Pancreas (tissue), 10 donors: ENCODE measurements at regions not wholly inside any gene's neighbourhood (a gene's known extent, or its start where the extent isn't known, plus 50 kb on each side); places are given as distances from the start of the nearest gene placed in this dataset.
"Not testable (repeated sequence)": the region's sequence is repeated elsewhere in the genome, so short reads cannot be mapped to it uniquely, and the experiment has no call there.

ENCODE experiments used
- ATAC-seq, 4 donors: fragments of 200-7000 bp; cut with Tn5 transposase; one replicate each; pipeline versions ENCODE4 v1.8.0 to v1.9.1; 2020; ENCODE audit warnings: mild to moderate bottlenecking in 4 of 4, moderate library complexity in 4 of 4
- DNase-seq, 6 donors: peaks; one replicate each; pipeline ENCODE4 v3.0.0-alpha.2; 2020
- FAIRE-seq: peaks from 2 replicates; lab custom pipeline; 2012; peaks lifted over from hg19 to GRCh38; lab: Jason Lieb, UNC
- H3K27ac ChIP-seq, 4 donors: fragments of 200-600 bp; sonication (generic); 1 replicate in 3 of 4; 2 replicates in 1 of 4; pipeline versions ENCODE4 v1.5.0 to v1.8.0; 2020
- H3K27me3 ChIP-seq, 4 donors: fragments of 200-600 bp; one replicate each; pipeline ENCODE4 v1.8.0; 2021
- H3K36me3 ChIP-seq, 3 donors: fragments of 200-600 bp; sonication (generic) in 1 of 3; one replicate each; pipeline versions ENCODE4 v1.5.0 to v1.8.0; 2020 to 2021
- H3K4me1 ChIP-seq, 3 donors: fragments of 200-600 bp; one replicate each; pipeline ENCODE4 v1.8.0; 2021
- H3K4me3 ChIP-seq, 4 donors: fragments of 200-600 bp; sonication (generic) in 2 of 4; one replicate each; pipeline versions ENCODE4 v1.5.0 to v1.8.0; 2020 to 2021
- H3K9me3 ChIP-seq, 4 donors: fragments of 200-600 bp; one replicate each; pipeline ENCODE4 v1.8.0; 2021
- WGBS, 2 donors: extraction: QIAGEN DNeasy Blood & Tissue Kit; methylation state at CpG; one replicate each; pipeline ENCODE4 v1.1.7; 2013; 5-methylcytosine and 5-hydroxymethylcytosine counted together
- intact Hi-C, 3 donors: fragments of 100-400 bp; cut with DNase I; formaldehyde crosslinking; loops; one replicate each; pipeline versions ENCODE4 v1.11.1 to v1.14.2; 2022
- TF ChIP-seq, protein P1 (sequence below), 4 donors: fragments of 200-600 bp; sonication (generic) in 3 of 4; IDR thresholded peaks; one replicate each; pipeline versions ENCODE4 v1.5.0 to v1.8.0; 2021; ENCODE audit warnings: antibody characterized with exemption in 4 of 4
- donor health status: healthy with polysubstance abuse.
- donor health status: DM: no; HTN: no; CAD: no; lungs with moderate emphysema.
- donor health status: DM: no; HTN: no; CAD: no.
- donor health status: control.
- donor health status: control.
- donor health status: Bipolar disorder and iron deficiency.
- donor health status: DM: yes; HTN: yes; CAD: no.
- donor health status: DM: no; HTN: no; CAD: no.
- donor health status: DM: no; HTN: no; CAD: no.
- donor health status: DM: yes; HTN: yes; CAD: no.

GRCh38 chr5:28807195-28807729 lies 1768.9 kb upstream of the CDH9 start:
- Histone ChIP-seq H3K4me3 (no peak overlapping the region), H3K9me3 (no peaks in the 10 kb centered on the region), H3K4me1 (no peaks in the 10 kb centered on the region), H3K27ac (no peak overlapping the region), H3K27me3 (no peaks in the 10 kb centered on the region), H3K36me3 (no peaks in the 10 kb centered on the region)
- 4 to 8% methylated on average over 2 of the region's 2 CpGs for WGBS, 2 donors
- ATAC-seq (no peak), FAIRE-seq (no peak), DNase-seq (no peak)
- intact Hi-C loops = no loop called here
- TF ChIP-seq, protein P1, sequence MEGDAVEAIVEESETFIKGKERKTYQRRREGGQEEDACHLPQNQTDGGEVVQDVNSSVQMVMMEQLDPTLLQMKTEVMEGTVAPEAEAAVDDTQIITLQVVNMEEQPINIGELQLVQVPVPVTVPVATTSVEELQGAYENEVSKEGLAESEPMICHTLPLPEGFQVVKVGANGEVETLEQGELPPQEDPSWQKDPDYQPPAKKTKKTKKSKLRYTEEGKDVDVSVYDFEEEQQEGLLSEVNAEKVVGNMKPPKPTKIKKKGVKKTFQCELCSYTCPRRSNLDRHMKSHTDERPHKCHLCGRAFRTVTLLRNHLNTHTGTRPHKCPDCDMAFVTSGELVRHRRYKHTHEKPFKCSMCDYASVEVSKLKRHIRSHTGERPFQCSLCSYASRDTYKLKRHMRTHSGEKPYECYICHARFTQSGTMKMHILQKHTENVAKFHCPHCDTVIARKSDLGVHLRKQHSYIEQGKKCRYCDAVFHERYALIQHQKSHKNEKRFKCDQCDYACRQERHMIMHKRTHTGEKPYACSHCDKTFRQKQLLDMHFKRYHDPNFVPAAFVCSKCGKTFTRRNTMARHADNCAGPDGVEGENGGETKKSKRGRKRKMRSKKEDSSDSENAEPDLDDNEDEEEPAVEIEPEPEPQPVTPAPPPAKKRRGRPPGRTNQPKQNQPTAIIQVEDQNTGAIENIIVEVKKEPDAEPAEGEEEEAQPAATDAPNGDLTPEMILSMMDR (IDR thresholded peaks at IDR 0.05) = no peak

GRCh38 chr5:28799035-28799434 lies 1760.6 kb upstream of the CDH9 start:
- H3K9me3 ChIP-seq, H3K4me3 ChIP-seq, H3K4me1 ChIP-seq, DNase-seq, H3K36me3 ChIP-seq, FAIRE-seq, H3K27me3 ChIP-seq, intact Hi-C loops, H3K27ac ChIP-seq, ATAC-seq: not testable (repeated sequence)
- 85 to 93% methylated on average over 12 to 16 of the region's 16 CpGs for WGBS, 2 donors

- no peak for FAIRE-seq
Observed at GRCh38 chr5:28788954-28789353, 1750.6 kb upstream of the CDH9 start.

GRCh38 chr5:28780083-28780692 lies 1741.8 kb upstream of the CDH9 start:
- no peaks in the 10 kb centered on the region for H3K9me3 ChIP-seq
- 60 to 90% methylated on average over 1 of the region's 1 CpG for WGBS, 2 donors
- H3K4me1 ChIP-seq = no peaks in the 10 kb centered on the region
- TF ChIP-seq, protein P1 (IDR thresholded peaks at IDR 0.05) = no peak
- no peaks in the 10 kb centered on the region for H3K27me3 ChIP-seq
- intact Hi-C loops = no loop called here
- no peak for FAIRE-seq
- H3K36me3 ChIP-seq = no peaks in the 10 kb centered on the region
- ATAC-seq = no peak
- H3K4me3 ChIP-seq = no peak overlapping the region
- no peak overlapping the region for H3K27ac ChIP-seq
- no peak for DNase-seq

More at GRCh38 chr5:28788954-28789353, 1750.6 kb upstream of the CDH9 start:
- no peak for ATAC-seq
- Histone ChIP-seq H3K4me3 (no peak overlapping the region), H3K9me3 (no peaks in the 10 kb centered on the region), H3K4me1 (no peaks in the 10 kb centered on the region), H3K36me3 (no peaks in the 10 kb centered on the region), H3K27me3 (no peaks in the 10 kb centered on the region), H3K27ac (no peak overlapping the region)
- intact Hi-C loops = no loop called here
- TF ChIP-seq, protein P1 (IDR thresholded peaks at IDR 0.05) = no peak
- DNase-seq = no peak

DNA sequence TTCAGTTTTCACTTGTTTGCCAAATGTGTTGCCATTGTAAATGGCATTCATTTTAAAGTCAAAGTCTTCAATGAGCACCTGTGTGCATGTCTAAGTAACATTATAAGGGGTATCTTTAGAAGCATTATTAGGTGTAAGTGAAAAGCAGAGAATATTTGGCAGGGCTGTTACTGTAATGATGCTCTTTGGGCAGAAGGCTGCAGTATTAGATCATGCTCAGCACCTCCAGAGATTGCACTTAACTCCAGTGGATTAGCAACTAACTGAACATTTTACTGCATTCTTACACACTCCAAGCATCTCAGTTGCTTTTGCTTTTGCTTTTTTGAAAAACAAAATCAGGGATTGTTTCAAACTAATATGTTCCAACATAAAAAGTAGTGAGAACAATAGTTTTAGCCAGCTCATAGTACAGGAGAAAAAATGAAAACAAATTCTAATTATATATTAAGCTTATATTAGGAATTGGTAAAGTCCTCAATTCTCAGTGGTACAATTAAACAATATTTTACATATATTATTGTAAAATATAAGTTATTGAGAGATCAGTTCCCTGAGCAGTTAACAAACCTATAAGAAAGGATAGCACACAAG lies 1740.9 kb upstream of the CDH9 start:
- intact Hi-C loops = no loop called here
- Histone ChIP-seq H3K27ac (no peak overlapping the region), H3K27me3 (no peaks in the 10 kb centered on the region), H3K36me3 (no peaks in the 10 kb centered on the region), H3K4me1 (no peaks in the 10 kb centered on the region), H3K9me3 (no peaks in the 10 kb centered on the region), H3K4me3 (no peak overlapping the region)
- ATAC-seq = no peak
- FAIRE-seq = no peak
- DNase-seq = no peak
- TF ChIP-seq, protein P1 (IDR thresholded peaks at IDR 0.05) = no peak
